GM04504 (cell line): ENCODE measurements at regions not wholly inside any gene's neighbourhood (a gene's known extent, or its start where the extent isn't known, plus 50 kb on each side); places are given as distances from the start of the nearest gene placed in this dataset.

ENCODE experiments used
- DNase-seq: peaks from one replicate; pipeline ENCODE4 v3.0.0-alpha.2; 2012; ENCODE audit warnings: low read depth

- DNase-seq = no peak
Observed at GRCh38 chr4:149121023-149121404, 678.8 kb upstream of the NR3C2 start.

- DNase-seq = no peak
Observed at GRCh38 chr4:149120331-149121022, 678.3 kb upstream of the NR3C2 start.

- no peak for DNase-seq
Observed at GRCh38 chr4:149116806-149117205, 674.6 kb upstream of the NR3C2 start.

GRCh38 chr4:149113804-149114430 lies 671.7 kb upstream of the NR3C2 start:
- peak; percentile 50 for DNase-seq

GRCh38 chr4:149112109-149112508 lies 669.9 kb upstream of the NR3C2 start:
- no peak for DNase-seq

- DNase-seq = no peak
Observed at GRCh38 chr4:149110481-149110880, 668.3 kb upstream of the NR3C2 start.

GRCh38 chr4:149108626-149109025 lies 666.4 kb upstream of the NR3C2 start:
- DNase-seq = no peak

- no peak for DNase-seq
Observed at GRCh38 chr4:149102765-149103164, 660.6 kb upstream of the NR3C2 start.

GRCh38 chr4:149101649-149102048 lies 659.4 kb upstream of the NR3C2 start:
- no peak for DNase-seq

GRCh38 chr4:149095811-149096210 lies 653.6 kb upstream of the NR3C2 start:
- DNase-seq = no peak

- no peak for DNase-seq
Observed at GRCh38 chr4:149095001-149095400, 652.8 kb upstream of the NR3C2 start.

- DNase-seq = no peak
Observed at GRCh38 chr4:149084144-149084543, 641.9 kb upstream of the NR3C2 start.

GRCh38 chr4:149077181-149077580 lies 635.0 kb upstream of the NR3C2 start:
- DNase-seq = no peak

- no peak for DNase-seq
Observed at GRCh38 chr4:149076401-149076800, 634.2 kb upstream of the NR3C2 start.

- no peak for DNase-seq
Observed at GRCh38 chr4:149072384-149072783, 630.2 kb upstream of the NR3C2 start.

- DNase-seq = no peak
Observed at GRCh38 chr4:149065753-149066152, 623.5 kb upstream of the NR3C2 start.

GRCh38 chr4:149062997-149063396 lies 620.8 kb upstream of the NR3C2 start:
- no peak for DNase-seq

- no peak for DNase-seq
Observed at GRCh38 chr4:149057594-149057993, 615.4 kb upstream of the NR3C2 start.

- no peak for DNase-seq
Observed at GRCh38 chr4:149056615-149057014, 614.4 kb upstream of the NR3C2 start.

GRCh38 chr4:149055624-149056023 lies 613.4 kb upstream of the NR3C2 start:
- no peak for DNase-seq

GRCh38 chr4:149050840-149051239 lies 608.6 kb upstream of the NR3C2 start:
- no peak for DNase-seq

GRCh38 chr4:149048451-149049143 lies 606.4 kb upstream of the NR3C2 start:
- DNase-seq = no peak

- peak; percentile 1 for DNase-seq
Observed at GRCh38 chr4:149047368-149047767, 605.2 kb upstream of the NR3C2 start.
